Pancreas (tissue), 10 donors: ENCODE measurements at regions not wholly inside any gene's neighbourhood (a gene's known extent, or its start where the extent isn't known, plus 50 kb on each side); places are given as distances from the start of the nearest gene placed in this dataset.

Experiments used
- ATAC-seq, 4 donors: fragments of 200-7000 bp; cut with Tn5 transposase; one replicate each; pipeline versions ENCODE4 v1.8.0 to v1.9.1; 2020; ENCODE audit warnings: mild to moderate bottlenecking in 4 of 4, moderate library complexity in 4 of 4
- DNase-seq, 6 donors: peaks; one replicate each; pipeline ENCODE4 v3.0.0-alpha.2; 2020
- FAIRE-seq: peaks from 2 replicates; lab custom pipeline; 2012; peaks lifted over from hg19 to GRCh38; lab: Jason Lieb, UNC
- H3K27ac ChIP-seq, 4 donors: fragments of 200-600 bp; sonication (generic); 1 replicate in 3 of 4; 2 replicates in 1 of 4; pipeline versions ENCODE4 v1.5.0 to v1.8.0; 2020
- H3K27me3 ChIP-seq, 4 donors: fragments of 200-600 bp; one replicate each; pipeline ENCODE4 v1.8.0; 2021
- H3K36me3 ChIP-seq, 3 donors: fragments of 200-600 bp; sonication (generic) in 1 of 3; one replicate each; pipeline versions ENCODE4 v1.5.0 to v1.8.0; 2020 to 2021
- H3K4me1 ChIP-seq, 3 donors: fragments of 200-600 bp; one replicate each; pipeline ENCODE4 v1.8.0; 2021
- H3K4me3 ChIP-seq, 4 donors: fragments of 200-600 bp; sonication (generic) in 2 of 4; one replicate each; pipeline versions ENCODE4 v1.5.0 to v1.8.0; 2020 to 2021
- H3K9me3 ChIP-seq, 4 donors: fragments of 200-600 bp; one replicate each; pipeline ENCODE4 v1.8.0; 2021
- WGBS, 2 donors: extraction: QIAGEN DNeasy Blood & Tissue Kit; methylation state at CpG; one replicate each; pipeline ENCODE4 v1.1.7; 2013; 5-methylcytosine and 5-hydroxymethylcytosine counted together
- intact Hi-C, 3 donors: fragments of 100-400 bp; cut with DNase I; formaldehyde crosslinking; loops; one replicate each; pipeline versions ENCODE4 v1.11.1 to v1.14.2; 2022
- TF ChIP-seq, protein P1 (sequence below), 4 donors: fragments of 200-600 bp; sonication (generic) in 3 of 4; IDR thresholded peaks; one replicate each; pipeline versions ENCODE4 v1.5.0 to v1.8.0; 2021; ENCODE audit warnings: antibody characterized with exemption in 4 of 4
- donor health status: healthy with polysubstance abuse.
- donor health status: DM: no; HTN: no; CAD: no; lungs with moderate emphysema.
- donor health status: DM: no; HTN: no; CAD: no.
- donor health status: control.
- donor health status: control.
- donor health status: Bipolar disorder and iron deficiency.
- donor health status: DM: yes; HTN: yes; CAD: no.
- donor health status: DM: no; HTN: no; CAD: no.
- donor health status: DM: no; HTN: no; CAD: no.
- donor health status: DM: yes; HTN: yes; CAD: no.

DNA sequence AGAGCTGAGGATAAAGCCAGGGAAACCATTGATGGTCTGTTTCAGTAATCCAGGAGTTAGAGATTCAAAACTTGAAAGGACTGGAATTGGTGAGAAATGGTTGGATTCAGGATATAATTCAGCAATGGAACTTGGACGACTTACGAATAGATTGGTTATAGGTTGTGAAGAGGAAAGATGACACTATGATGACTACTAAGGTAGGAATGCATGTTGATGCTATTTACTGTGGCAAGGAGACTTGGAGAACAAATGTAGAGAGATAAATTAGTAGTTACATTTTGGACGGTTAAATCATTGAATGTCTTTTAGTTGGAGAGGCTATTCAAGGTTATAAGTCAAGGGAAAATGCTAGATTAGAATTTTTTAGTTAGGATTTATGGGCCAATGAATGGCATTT is 365.4 kb upstream of the TECRL start:
- TF ChIP-seq, protein P1, sequence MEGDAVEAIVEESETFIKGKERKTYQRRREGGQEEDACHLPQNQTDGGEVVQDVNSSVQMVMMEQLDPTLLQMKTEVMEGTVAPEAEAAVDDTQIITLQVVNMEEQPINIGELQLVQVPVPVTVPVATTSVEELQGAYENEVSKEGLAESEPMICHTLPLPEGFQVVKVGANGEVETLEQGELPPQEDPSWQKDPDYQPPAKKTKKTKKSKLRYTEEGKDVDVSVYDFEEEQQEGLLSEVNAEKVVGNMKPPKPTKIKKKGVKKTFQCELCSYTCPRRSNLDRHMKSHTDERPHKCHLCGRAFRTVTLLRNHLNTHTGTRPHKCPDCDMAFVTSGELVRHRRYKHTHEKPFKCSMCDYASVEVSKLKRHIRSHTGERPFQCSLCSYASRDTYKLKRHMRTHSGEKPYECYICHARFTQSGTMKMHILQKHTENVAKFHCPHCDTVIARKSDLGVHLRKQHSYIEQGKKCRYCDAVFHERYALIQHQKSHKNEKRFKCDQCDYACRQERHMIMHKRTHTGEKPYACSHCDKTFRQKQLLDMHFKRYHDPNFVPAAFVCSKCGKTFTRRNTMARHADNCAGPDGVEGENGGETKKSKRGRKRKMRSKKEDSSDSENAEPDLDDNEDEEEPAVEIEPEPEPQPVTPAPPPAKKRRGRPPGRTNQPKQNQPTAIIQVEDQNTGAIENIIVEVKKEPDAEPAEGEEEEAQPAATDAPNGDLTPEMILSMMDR (IDR thresholded peaks at IDR 0.05), result no peak
- FAIRE-seq, result no peak
- Histone ChIP-seq H3K4me1 (no peaks in the 10 kb centered on the region), H3K27me3 (peaks cover 0 to 3% (median 0%) of the 10 kb centered on the region in 4 donors), H3K36me3 (no peaks in the 10 kb centered on the region), H3K4me3 (no peak overlapping the region), H3K9me3 (no peaks in the 10 kb centered on the region), H3K27ac (no peak overlapping the region)
- intact Hi-C loops, result no loop called here
- DNase-seq, result no peak
- no peak for ATAC-seq
- 64 to 82% methylated on average over 3 of the region's 3 CpGs for WGBS, 2 donors

GRCh38 chr4:64771149-64771548 is 361.9 kb upstream of the TECRL start:
- TF ChIP-seq, protein P1 (IDR thresholded peaks at IDR 0.05), result no peak
- H3K27ac ChIP-seq, result no peak overlapping the region
- ATAC-seq (no peak), FAIRE-seq (no peak), DNase-seq (no peak)
- peaks cover 0 to 3% (median 0%) of the 10 kb centered on the region in 4 donors for H3K27me3 ChIP-seq
- no peak overlapping the region for H3K4me3 ChIP-seq
- WGBS, 2 donors, result 57 to 60% methylated on average over 2 of the region's 2 CpGs
- H3K36me3 ChIP-seq, result no peaks in the 10 kb centered on the region
- intact Hi-C loops, result no loop called here
- no peaks in the 10 kb centered on the region for H3K4me1 ChIP-seq
- no peaks in the 10 kb centered on the region for H3K9me3 ChIP-seq

- FAIRE-seq, result no peak
- 39 to 64% methylated on average over 2 of the region's 2 CpGs for WGBS, 2 donors
- H3K4me3 ChIP-seq, result no peak overlapping the region
Measured at GRCh38 chr4:64767547-64767946, 358.3 kb upstream of the TECRL start.

GRCh38 chr4:64766565-64766964 is 357.3 kb upstream of the TECRL start:
- no peak for ATAC-seq
- Histone ChIP-seq H3K4me1 (no peaks in the 10 kb centered on the region), H3K4me3 (no peak overlapping the region), H3K9me3 (no peaks in the 10 kb centered on the region), H3K27ac (no peak overlapping the region), H3K36me3 (no peaks in the 10 kb centered on the region), H3K27me3 (peaks cover 0 to 3% (median 0%) of the 10 kb centered on the region in 4 donors)
- DNase-seq, result no peak
- TF ChIP-seq, protein P1 (IDR thresholded peaks at IDR 0.05), result no peak
- intact Hi-C loops, result no loop called here
- FAIRE-seq, result no peak
- WGBS, 2 donors, result 47 to 65% methylated on average over 1 of the region's 1 CpG

More at GRCh38 chr4:64767547-64767946, 358.3 kb upstream of the TECRL start:
- intact Hi-C loops, result no loop called here
- Histone ChIP-seq H3K4me1 (no peaks in the 10 kb centered on the region), H3K27me3 (peaks cover 0 to 3% (median 0%) of the 10 kb centered on the region in 4 donors), H3K27ac (no peak overlapping the region), H3K9me3 (no peaks in the 10 kb centered on the region), H3K36me3 (no peaks in the 10 kb centered on the region)
- TF ChIP-seq, protein P1 (IDR thresholded peaks at IDR 0.05), result no peak
- ATAC-seq (no peak), DNase-seq (no peak)

GRCh38 chr4:64756016-64756415 is 346.8 kb upstream of the TECRL start:
- no peak overlapping the region for H3K27ac ChIP-seq
- no peaks in the 10 kb centered on the region for H3K36me3 ChIP-seq
- ATAC-seq (no peak), FAIRE-seq (no peak), DNase-seq (no peak)
- no peaks in the 10 kb centered on the region for H3K9me3 ChIP-seq
- intact Hi-C loops, result no loop called here
- TF ChIP-seq, protein P1 (IDR thresholded peaks at IDR 0.05), result no peak
- no peaks in the 10 kb centered on the region for H3K4me1 ChIP-seq
- 13 to 22% methylated on average over 2 of the region's 2 CpGs for WGBS, 2 donors
- no peak overlapping the region for H3K4me3 ChIP-seq
- H3K27me3 ChIP-seq, result no peaks in the 10 kb centered on the region
